HG02938 (cell line): ENCODE measurements at regions not wholly inside any gene's neighbourhood (a gene's known extent, or its start where the extent isn't known, plus 50 kb on each side); places are given as distances from the start of the nearest gene placed in this dataset.
A peak's percentile ranks its signal among the peaks of the same experiment; 100 is the strongest.

Experiments used
- ATAC-seq: cut with Tn5 transposase; IDR thresholded peaks from one replicate; pipeline ENCODE4 v1.9.1; 2021; ENCODE audit warnings: mild to moderate bottlenecking, moderate library complexity; ENCODE audit not compliant: unreplicated experiment

DNA sequence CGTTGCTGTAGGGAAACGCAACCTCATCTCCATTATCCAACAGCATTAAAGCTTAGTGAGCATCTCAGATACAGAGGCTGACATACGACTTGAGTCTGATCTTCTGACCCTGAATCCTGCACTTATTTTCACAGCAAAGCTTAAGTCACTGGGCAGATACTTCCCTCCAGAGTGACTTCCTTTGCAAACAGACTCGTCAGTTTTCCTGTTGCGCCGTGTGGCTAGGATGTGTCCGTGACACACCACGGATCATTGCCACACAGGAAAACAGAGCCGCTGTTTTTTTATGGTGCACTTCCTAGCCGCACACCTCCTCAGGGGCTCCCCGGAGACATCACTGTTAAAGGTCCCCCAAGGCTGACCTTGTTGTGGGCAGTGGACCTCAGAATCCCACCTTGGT, 94.9 kb upstream of the MKI67 start:
- no peak for ATAC-seq

DNA sequence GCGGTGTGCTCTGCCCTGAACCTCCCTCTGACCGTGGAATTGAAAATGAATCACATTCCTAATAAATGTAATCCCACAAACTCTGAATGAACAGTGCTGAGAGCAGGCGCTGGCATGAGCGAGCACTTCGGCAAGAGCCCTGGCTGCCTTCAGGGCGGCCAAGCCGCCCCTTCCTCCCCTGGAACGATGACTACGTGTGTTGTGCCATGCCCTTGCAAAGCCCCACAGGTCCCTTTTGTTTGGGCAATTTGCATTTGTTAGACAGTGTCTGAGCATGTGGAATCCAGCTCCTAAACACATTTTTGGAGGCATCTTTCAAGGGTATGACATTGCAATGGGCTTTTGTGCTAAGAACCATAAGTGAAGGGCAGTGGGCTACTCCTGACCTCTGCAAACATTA, 95.6 kb upstream of the MKI67 start:
- ATAC-seq = no peak

DNA sequence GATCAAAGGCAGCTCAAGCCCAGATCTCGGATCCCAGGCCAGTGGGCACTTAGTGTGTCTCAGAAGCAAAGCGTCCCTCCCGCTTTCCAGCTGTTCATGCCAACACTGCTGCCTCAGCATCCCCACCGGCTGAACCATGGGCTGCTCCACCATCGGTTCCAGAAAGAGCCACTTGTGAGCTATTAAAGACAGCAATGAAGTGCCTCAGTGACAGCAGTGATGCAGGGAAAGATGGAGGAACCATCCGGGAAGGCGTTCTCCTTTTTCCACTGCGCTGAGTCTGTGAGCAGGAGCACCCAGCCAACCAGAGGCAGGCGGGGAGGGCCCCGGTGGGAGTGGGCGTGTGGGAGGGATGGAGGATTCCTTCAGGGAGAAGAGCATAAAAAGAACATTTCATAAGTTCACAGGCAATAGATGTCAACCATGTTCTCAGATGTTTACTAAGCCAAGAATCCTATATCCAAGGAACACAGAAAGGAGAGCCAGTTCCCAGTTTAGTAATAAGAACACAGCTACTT, 96.2 kb upstream of the MKI67 start:
- ATAC-seq = no peak

DNA sequence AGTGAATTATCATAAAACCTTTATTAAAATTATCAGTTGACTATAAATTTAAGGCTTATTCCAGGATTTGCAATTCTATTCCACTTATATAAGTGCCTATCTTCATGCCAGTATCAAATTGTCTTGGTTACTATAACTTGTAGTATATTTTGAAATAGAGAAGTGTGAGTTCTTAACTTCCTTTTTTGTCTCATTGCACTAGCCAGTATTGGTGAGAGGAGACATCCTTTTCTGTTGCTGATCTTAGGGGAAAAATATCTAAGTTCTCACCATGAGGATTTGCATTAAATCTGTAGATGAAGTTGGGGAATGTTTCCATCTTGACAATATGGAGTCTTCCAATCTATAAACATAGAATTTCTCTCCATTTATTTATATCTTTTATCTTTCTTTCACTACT, 104.2 kb upstream of the MKI67 start:
- ATAC-seq = no peak

DNA sequence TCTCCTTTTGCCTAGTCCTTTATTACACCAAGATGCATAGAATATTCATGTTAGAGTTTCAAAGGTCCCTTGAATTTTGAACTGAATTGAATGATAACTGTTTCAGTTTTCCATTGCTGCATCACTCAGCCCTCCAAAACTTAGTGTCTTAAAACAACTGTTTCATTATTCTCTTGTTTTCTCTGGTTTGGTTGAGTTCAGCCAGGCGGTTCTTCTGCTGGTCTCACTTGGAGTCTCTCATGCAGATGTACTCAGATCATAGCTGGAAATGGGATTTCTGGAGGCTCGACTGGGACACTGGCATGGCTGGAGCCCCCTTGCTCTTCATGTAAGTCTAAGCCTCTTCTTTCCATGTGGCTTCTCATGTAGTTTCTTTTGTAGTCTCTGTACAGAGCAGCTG, 107.2 kb upstream of the MKI67 start:
- no peak for ATAC-seq

DNA sequence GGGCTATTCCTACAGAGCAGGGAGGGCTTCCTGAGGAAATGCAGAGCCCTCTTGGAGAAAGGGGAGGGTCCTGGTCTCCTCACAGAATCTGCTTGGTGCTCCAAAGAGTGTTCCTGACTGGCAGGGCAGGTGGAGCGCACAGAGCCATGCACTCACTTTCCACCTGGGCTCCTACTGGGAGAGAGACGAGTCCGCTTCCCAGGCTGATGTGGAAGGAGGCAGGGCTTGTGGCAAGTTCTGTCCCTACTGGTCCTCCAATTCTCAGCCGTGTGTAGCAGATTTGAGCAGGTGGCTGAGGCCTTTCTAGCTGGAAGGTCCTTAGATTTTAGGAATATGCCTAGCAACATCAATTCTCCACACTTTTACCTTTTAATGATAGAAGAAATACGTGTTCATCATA, 111.5 kb upstream of the MKI67 start:
- ATAC-seq = no peak

DNA sequence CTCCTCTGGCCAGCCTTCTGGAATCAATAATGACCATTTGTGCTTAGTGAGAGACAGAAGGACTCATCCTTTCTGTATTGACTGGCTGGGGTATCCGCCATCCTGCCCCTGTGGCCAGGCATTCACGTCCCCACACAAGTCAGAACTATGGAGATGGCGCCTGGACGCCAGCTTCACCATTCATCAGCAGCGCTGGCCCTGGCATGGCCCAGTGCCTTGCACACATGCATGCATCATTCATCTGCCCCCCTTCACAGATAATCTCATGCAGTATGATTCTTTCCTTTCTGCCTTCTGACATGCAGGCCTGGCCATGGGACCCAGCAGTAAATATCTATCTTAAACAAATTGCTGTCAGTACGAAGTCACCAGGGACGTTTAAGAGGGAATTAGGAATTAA, 114.8 kb upstream of the MKI67 start:
- no peak for ATAC-seq

DNA sequence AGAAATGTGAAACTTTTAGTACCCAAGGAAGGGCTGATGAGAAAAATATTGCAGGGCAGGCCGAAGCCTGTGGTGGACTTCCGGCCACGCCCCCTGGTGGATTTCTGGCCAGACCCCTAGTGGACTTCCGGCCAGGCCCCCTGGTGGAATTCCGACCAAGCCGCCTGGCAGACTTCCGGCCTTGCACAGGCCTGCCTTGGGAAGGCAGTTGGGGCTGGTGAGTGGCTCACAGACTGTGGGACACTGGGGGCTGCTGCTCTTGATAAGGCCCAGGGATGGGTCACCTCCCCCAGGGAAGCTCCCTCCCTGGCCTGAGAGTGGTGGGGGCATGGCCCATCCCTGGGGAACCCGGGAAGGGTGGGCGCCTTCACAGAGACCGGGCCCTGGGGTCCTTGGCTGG, 116.4 kb upstream of the MKI67 start:
- ATAC-seq = no peak

DNA sequence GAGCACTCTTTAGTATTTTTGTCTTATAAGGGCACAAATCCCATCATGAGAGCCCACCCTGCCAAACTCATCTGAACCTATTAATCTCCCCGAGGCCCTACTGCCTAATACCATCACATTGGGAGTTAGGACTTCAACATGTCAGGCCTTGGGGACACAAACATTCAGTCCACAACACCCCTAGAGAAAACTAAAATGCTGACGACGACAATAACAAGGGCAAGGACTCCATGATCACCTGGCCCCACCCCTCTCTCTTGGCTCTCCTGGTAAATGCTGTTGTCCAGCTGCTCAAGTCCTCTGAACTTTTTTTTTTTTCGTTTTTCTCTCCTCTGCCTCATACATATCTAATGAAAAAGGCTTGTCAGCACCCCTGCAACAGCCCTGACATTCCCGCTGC, 118.8 kb upstream of the MKI67 start:
- no peak for ATAC-seq

DNA sequence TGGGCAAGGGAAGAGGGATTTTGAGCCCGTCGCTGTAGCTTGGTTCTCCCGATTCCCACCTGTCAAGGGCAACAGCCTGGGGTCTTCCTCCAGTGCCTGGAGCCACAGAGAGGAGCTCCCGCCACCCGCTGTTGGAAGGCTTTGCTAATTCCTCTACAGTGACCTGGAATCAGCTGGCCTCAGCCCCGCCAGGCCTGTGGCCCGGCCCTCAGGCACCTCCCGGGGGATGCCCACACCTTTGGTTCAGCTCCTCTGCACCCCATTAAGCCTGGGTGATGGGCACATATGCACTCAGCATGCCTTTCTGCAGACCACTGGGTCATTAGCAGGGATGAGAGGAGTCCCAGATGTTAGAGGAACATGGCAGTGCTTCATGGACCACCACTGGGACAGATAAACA, 121.4 kb upstream of the MKI67 start:
- no peak for ATAC-seq

DNA sequence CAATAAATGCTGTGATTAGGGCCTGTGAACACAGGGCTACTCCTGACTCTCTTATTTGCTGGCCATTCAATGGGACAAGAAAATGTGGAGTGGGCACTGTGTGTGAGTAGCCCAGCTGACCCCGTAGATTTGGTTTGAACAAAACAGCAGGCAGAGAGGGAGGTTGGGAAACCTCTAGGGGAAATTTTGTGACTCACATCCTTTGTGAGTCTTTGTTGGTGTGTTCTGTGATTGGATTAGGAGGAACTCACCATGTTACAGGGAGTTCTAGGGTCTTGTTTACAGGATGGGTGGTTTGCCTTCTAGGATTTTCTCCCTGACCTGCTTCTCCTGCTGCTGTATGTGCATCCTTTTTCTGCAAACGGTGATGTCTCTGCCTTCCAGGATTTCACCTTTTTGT, 128.3 kb upstream of the MKI67 start:
- no peak for ATAC-seq

DNA sequence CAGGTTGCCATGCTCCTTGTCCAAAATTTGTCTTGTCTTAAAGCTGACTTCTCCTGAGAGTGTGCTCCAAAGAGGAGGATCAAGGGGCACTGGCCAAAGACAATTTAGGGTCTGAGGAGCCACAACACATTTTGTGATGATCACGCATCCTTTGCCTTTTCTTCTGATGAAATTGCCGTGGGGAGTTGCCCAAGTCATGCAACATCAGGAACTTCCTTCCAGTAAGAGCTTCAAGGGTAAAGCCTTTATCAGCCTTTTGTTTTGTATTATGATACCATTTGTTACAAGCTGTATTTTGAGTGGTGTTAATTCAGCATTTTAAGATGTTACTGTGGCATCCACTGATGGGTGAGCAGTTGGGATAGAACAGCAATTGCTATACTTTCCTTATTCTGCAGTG, 131.2 kb upstream of the MKI67 start:
- no peak for ATAC-seq

DNA sequence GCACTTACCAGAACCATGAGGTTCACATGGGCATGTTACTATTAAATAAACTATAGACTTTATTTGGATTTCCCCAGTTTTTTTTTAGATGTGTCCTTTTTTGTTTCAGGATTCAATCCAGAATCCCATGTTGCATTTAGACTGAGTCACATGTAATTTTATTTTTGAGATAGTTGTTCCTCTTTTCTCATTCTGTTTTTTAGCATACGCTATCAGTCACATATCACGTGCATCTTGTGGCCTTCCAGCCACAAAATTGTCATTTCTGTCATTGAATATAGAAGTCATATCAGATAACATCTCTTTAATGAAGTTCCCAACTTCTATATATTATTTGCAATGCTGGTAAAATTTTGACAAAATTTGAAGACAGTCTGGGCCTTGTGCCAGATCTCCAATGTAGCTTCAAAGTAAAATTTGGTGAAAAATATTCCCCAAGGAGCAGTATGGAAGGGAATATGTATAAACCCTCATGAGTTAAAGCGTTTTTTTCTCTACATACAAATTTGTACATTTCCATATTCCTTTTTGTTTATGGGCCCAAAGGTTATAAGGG, 132.3 kb upstream of the MKI67 start:
- no peak for ATAC-seq

DNA sequence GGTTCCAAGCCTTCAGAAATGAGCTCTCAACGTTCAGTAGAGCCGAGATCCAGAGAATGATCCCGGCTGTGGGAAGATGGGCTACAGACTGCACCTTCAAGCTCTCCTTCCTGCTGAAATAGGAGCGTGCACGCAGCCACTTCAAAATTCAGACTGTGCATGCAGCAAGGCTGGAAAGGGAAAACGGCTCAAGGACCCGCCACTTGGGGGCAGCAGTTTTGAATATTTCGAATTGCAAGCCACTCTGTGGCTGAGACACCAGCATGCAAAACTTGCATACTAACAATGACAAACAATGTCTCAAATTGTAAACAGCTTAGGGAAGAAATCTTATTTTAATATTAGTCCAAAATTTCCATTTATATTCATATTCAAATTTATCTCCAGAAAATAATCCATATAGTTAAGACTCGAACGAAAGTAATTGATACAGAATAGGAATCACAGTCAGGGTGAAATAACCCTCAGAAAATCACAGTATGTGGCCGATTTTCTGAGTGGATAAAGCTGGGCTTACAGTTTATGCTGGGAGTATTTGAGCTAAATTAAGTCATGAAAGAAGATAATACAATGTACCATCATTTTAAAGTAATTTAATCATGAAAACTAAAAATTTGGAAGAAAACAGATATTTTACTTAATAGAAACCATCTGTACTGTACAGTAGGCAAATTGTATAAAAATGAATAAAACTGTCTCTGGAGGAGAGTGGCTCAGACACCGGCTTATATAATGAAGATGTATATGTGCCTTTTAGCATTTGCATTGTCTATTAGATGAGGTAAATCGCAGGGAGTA, 137.9 kb upstream of the MKI67 start:
- peak; percentile 65 for ATAC-seq

DNA sequence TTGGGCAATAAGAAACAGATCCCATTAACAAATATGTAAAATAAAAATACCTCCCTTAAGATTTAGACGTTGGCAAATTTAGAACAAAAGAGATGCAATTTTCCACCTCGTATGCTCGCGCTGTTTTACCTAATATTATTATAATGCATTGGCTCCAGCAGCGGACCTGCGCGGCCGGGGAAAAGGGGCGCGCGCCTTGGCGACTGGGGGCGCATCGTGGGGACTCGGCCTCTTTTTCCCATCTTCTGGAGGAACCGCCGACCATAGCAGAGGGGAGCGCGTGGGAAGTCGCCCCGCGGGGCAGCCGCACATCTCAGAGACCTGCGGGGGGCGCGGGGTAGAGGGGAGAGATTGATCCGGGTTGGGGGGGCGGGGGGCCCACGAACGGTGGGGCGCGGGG, 139.4 kb upstream of the MKI67 start:
- ATAC-seq = no peak

DNA sequence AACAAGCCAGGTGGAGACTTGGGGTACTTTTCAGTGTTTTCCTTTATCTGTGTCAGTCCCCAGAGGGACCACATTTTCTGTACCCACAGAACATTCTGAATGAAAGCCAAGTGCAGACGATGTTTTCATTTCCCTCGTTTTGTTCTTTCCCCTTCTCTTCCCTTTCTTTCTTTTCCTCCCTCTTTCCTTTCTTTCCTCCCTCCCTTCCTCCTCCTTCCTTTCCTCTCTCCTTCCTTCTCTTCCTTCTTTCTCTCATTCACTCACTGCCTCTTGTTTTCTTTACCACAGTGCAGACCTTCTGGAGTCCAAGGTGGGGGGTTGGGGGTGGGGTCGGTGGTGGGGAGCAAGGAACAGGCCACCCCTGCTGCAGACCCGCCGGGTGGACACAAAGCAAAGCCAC, 141.4 kb upstream of the MKI67 start:
- no peak for ATAC-seq

DNA sequence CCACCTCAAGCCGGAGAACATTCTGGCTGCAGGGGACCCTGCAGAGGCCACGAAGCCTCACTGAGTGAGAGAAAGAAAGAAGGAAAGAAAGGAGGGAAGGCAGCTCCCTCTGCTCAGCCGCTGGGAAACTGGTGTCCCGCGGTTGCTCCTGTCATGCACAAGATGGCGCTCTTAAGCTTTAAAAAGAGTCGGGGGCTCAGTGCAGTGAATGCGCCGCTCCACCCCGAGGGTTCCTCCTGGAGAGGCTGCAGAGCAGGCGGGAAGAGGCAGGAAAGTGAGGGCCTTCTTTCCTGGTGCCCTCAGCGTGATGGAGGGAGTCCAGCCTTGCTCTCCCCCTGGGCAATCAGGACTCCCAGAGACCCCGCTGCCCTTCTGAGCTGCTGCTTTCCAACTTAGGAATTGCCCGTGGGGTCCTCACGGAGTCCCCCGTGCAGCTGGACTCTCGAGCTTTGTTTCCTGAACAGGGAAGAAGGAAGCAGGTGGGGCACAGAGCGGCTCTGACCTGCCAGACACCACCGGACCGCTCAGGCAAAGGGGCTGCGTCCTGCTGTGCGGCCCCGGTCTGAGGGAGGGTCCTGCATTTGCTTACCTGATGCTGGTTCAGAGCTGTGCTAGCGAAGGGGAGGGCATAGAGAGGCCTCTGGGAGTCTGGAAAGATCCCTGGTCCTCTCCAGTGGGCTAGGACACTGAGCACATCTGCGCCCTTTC, 141.9 kb upstream of the MKI67 start:
- ATAC-seq = no peak

DNA sequence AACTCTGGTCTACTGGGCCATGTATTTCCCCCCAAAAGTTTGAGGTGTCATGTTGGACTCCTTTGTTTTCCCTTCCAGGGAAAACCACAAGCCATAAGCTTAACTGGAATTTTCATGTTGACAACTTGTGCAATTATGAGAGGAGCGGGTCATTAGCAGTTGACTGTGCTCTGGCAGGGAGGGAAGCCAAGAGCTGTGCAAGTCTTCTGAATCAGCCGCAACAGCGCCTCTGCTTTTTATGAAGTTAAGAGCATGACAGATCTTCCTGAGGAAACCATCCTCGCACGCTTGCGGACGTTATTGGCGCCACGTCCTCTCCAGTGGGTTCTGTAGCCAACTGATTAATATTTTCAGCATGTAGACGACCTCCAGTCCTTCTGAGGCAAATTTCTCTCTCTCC, 148.7 kb upstream of the MKI67 start:
- ATAC-seq = no peak

DNA sequence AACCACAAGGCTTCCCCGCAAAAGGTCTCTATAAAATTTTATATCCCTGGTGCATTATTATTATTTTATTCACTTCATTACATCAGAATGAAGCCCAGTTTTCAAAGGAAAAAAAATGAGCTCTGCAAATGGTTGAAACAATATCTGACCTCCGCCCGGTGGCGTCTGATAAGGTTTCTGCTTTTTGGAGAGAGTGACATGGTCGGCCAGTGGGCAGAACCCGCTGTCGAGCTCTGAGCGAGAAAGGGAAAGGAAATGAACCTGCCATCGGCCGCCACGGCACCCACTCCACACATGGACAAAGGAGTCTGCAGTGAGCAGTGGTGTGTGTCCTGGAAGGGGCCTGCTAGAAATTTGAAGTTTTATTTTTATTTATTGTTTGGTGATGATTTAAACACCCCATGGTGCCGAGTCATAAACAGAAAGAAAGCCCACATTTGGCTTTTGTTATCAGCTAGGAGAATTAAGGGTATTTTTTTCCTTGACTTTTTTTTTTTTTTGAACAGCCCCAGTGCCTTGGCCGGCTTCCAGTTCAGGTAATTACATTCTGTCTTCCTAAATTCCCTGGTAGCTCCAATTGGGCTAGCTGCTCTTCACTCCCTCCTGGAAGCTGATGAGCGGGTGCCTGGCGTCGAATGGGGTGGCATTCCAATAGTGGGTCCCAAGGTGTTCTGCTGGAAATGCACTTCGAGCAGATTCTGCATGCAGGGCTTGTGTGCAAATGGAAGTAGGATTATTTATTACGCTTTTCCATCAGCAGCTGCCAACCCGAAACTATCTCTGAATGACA, 149.4 kb upstream of the MKI67 start:
- no peak for ATAC-seq

DNA sequence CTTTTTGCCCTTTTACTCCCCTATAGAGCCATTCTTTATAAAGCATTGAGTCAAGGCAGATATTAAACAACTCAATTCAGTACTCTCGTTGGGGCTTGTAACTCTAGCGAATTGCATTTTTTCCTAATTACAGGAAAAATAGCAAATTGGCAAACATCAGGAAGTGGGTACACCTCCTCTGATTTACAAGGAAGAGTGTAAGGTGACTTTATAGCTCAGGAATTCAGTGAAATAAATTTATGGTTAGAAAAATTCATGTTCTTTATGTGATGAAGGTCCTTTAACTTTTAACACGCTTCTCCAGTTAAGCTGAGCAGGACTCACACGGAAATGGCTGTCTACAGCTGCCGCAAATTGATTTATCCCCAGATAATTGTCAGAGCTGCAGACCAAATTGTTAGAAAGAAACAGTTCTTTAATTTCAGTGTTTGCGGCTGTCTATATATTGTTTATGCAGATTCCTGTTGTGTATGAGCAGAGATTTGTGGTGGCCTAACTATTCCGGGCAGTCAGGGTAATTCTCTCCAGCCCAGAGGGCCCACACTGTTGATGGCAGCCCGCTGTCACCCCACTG, 151.1 kb upstream of the MKI67 start:
- no peak for ATAC-seq

DNA sequence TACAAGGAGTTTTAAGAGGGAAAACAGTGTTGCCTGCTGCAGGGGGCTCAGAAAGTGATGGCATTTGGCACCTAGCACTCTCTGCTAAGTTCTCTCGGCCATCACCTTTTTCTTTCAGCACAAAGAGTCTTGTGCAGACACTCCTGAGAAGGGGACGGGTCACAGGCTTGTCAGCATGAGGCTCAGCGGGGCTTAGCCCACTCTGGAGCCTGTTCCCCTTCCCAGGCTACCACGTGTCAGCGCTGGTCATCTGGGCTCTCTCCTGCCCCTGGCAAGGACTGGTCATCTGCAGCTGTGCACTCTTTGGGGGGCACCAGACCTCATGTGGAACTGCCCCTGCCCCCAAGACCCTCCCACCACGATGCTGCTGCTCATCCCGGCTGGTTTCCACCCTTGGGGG, 152.1 kb upstream of the MKI67 start:
- ATAC-seq = no peak
